GM18907 (cell line): ENCODE measurements at regions not wholly inside any gene's neighbourhood (a gene's known extent, or its start where the extent isn't known, plus 50 kb on each side); places are given as distances from the start of the nearest gene placed in this dataset.

ENCODE experiments used
- ATAC-seq: cut with Tn5 transposase; IDR thresholded peaks from one replicate; pipeline ENCODE4 v1.9.1; 2021; ENCODE audit warnings: mild to moderate bottlenecking, moderate library complexity; ENCODE audit not compliant: unreplicated experiment

- no peak for ATAC-seq
Measured at GRCh38 chr4:90007494-90008167, 113.0 kb downstream of the MMRN1 start.

DNA sequence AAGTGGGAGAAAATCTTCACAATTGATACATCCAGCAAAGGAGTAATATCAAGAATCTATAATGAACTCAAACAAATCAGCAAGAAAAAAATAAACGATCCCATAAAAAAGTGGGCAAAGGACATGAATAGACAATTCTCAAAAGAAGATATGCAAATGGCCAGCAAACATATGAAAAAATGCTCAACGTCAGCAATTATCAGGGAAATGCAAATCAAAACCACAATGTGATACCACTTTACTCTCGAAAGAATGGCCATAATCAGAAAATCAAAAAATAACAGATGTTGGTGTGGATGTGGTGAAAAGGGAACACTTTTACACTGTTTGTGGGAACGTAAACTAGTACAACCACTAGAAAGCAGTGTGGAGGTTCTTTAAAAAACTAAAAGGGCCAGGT lies 114.3 kb upstream of the CCSER1 start:
- no peak for ATAC-seq

- no peak for ATAC-seq
Measured at GRCh38 chr4:90024519-90024918, 102.7 kb upstream of the CCSER1 start.

DNA sequence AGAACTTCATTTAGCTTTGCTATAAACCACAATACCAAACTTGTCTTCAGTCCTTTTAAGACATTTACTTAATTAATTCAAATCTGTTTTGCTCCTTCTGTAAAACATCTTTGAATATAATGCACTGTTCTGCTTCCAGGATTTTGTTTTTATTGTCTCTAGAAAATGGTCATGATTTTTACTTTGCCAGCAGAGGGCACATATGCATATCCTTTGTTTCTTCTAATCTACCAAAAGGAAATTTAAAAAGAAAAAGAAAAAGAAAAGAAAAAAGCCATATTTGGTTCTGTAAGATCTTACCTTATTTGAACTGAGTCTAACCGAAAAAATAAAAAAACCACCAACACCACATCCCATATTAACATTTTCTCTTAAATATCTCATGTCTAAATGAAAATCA lies 101.9 kb upstream of the CCSER1 start:
- ATAC-seq = no peak

DNA sequence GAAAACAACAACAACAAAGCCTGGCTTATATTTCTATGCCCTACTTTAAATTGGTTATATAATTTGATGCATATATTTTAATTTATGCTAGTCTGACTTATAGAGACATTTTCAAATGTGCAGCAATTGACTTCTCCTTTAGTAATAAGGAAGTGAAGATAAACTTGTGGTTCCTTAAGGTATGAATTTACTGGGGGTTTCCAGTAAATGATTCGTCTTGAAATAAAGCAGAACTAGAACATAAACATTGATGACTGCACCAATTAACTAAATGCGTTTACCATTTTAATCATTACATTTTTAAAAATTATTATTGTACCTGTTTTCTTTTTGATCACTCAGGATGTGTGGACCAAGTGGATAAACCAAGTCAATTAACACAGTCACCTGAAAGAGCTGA lies 99.6 kb upstream of the CCSER1 start:
- ATAC-seq = peak; percentile 96

GRCh38 chr4:90028460-90028859 lies 98.7 kb upstream of the CCSER1 start:
- ATAC-seq = no peak

GRCh38 chr4:90030202-90030601 lies 97.0 kb upstream of the CCSER1 start:
- no peak for ATAC-seq

DNA sequence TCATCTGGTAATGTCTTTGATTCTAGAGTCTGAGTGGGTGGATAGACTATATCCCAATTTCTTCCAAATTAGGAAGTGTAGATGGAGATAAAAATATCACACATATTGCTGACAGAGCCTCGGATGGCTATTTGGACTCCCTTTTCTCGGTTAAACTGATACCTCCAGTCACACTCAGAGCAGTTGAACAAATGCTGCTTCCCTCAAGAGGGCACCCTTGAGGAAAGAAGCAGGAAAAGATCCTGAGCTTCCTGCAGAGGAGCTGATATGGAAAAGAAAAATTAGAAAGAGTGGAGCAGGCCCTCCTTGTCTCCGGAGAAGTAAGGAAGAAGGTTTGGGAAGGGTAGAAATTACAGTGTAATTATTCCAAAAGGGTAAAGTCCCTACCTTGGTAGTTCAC lies 96.2 kb upstream of the CCSER1 start:
- ATAC-seq = no peak

DNA sequence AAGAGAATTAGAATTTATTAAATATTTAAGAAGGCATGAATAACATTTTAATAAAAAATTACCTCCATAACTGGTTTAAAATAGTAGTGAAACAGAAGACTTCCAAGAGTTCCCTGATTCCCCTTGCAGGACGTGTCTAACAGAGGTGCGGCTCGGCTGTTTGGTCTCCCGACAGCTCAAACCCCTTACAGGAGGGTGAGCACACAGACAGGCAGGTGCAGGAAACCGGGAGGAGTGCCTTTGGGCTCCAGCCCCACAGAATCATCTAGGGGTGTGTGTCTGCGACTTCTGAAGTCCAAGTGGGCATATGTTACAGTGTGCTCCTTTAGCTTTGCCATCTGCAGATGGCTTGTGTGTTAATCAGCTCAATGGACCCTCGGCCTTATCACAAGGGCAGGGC lies 88.1 kb upstream of the CCSER1 start:
- ATAC-seq = no peak

- no peak for ATAC-seq
Measured at GRCh38 chr4:90051999-90052398, 75.2 kb upstream of the CCSER1 start.

DNA sequence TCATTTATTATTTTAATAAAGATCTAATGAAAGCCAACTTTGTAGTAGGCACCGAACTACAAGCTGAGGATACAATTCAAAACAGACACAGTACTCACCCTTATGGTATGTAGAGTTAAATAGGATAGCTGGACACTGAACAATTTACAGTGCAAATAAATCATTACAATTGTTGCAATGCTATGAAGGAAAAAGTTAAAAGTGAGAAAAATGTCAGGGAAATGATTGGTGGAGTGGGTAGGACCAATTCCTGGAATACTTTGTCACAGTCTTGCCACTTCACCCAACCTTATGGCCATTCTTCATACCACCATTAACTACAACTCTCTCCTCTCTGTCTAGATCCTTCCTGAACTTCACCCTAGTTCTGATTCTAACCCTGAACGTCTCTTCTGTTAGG lies 70.1 kb upstream of the CCSER1 start:
- no peak for ATAC-seq

DNA sequence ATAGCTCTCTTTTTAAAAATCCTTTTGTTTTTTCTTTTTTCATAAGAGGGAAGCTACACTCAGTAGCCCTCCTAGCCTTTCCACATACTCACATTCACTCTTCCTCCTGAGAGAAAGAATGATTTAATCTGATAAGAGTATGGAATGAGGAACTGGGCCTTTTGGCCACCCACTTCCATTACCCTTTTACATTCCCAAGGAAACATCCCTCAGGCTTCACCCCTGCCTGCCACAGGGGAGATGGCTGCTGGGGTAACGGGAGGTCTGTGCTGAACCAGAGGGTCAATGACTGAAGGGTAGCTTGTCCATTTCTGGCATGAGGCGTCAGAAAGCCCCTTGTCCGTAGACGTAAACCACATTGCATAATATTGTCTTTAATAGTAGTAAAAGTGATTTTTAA lies 67.2 kb upstream of the CCSER1 start:
- no peak for ATAC-seq

GRCh38 chr4:90061881-90062280 lies 65.3 kb upstream of the CCSER1 start:
- no peak for ATAC-seq

- no peak for ATAC-seq
Measured at GRCh38 chr4:90064196-90064595, 63.0 kb upstream of the CCSER1 start.

- no peak for ATAC-seq
Measured at GRCh38 chr4:90069151-90069550, 58.0 kb upstream of the CCSER1 start.

- ATAC-seq = peak; percentile 75
Measured at GRCh38 chr4:90071289-90072235, 55.6 kb upstream of the CCSER1 start.

DNA sequence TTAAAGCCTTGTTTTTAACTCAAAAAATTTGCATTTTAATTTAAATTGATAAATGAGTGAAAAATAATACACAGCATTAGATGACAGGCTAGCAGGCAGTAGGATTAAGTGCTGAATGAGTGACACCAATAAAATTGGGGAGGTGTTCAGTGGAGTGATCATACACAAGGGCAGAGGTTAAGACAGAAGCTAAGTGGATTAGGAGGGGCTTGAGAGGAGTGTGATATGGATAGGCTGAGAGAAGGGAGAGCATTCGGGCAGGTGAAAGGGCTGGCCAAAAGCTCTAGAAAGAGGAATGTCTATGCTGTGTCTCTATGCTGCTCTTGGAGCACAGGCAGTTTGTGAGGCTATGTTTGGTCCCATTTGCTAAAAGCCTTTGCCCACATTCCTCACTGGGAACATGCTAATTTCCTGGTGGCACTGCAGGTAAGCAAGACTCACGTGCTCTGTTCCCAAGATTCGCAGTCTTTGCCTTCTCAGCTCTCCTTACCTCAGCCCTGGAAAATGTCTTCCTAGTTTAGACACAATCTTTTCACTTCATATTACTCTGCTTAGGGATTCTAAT lies 52.8 kb upstream of the CCSER1 start:
- ATAC-seq = no peak
